H1 (cell line): ENCODE measurements at regions not wholly inside any gene's neighbourhood (a gene's known extent, or its start where the extent isn't known, plus 50 kb on each side); places are given as distances from the start of the nearest gene placed in this dataset.

Experiments
- CTCF ChIA-PET: fragments of 300-600 bp; sonication (Branson Sonifier 250); formaldehyde crosslinking; loops from one replicate; lab custom pipeline; 2021; ENCODE audit not compliant: partially characterized antibody; lab: Charles Lee
- POLR2A ChIA-PET: fragments of 300-600 bp; sonication (Branson Sonifier 250); formaldehyde crosslinking; loops from one replicate; lab custom pipeline; 2021; ENCODE audit warnings: inconsistent platforms; ENCODE audit not compliant: partially characterized antibody; lab: Charles Lee
- DNase-seq, 2 experiments: peaks; one replicate each; pipeline versions ENCODE4 v3.0.0 to v3.0.0-alpha.2; 2010 to 2022; ENCODE audit warnings: low spot score in 2 of 2, low read depth in 1 of 2, mixed read lengths in 1 of 2
- FAIRE-seq: peaks from 2 replicates; lab custom pipeline; 2011; peaks lifted over from hg19 to GRCh38; lab: Jason Lieb, UNC
- H2AFZ ChIP-seq: 2 replicates; pipeline ENCODE4 v1.8.1; 2012; ENCODE audit warnings: low read length, inconsistent platforms
- H2AK5ac ChIP-seq: 2 replicates; pipeline ENCODE4 v1.6.1; 2013; ENCODE audit warnings: low read depth, low read length
- H2BK120ac ChIP-seq: replicated peaks from 2 replicates; pipeline ENCODE3; 2013; ENCODE audit warnings: low read depth, low read length, inconsistent platforms
- H2BK12ac ChIP-seq: 2 replicates; pipeline ENCODE4 v1.6.1; 2013; ENCODE audit warnings: low read depth, low read length
- H2BK15ac ChIP-seq: 2 replicates; pipeline ENCODE4 v1.6.1; 2013; ENCODE audit warnings: low read length
- H2BK20ac ChIP-seq: 2 replicates; pipeline ENCODE4 v1.6.1; 2013; ENCODE audit warnings: low read length
- H2BK5ac ChIP-seq: 2 replicates; pipeline ENCODE4 v1.6.1; 2013; ENCODE audit warnings: low read depth, low read length
- H3K14ac ChIP-seq: 2 replicates; pipeline ENCODE4 v1.6.1; 2013; ENCODE audit warnings: inconsistent platforms; ENCODE audit not compliant: insufficient read length
- H3K18ac ChIP-seq: 2 replicates; pipeline ENCODE4 v1.6.1; 2013; ENCODE audit warnings: low read length; ENCODE audit errors: extremely low read depth
- H3K23ac ChIP-seq: 2 replicates; pipeline ENCODE4 v1.6.1; 2013; ENCODE audit warnings: inconsistent platforms; ENCODE audit not compliant: insufficient read length
- H3K23me2 ChIP-seq: 2 replicates; pipeline ENCODE4 v1.6.1; 2013; ENCODE audit warnings: low read depth, low read length
- H3K27ac ChIP-seq: 2 replicates; pipeline ENCODE4 v1.6.1; 2011; ENCODE audit warnings: low read depth, low read length, inconsistent platforms
- H3K27me3 ChIP-seq, 4 experiments: replicated peaks in 1 of 4; 1 replicate in 1 of 4; 2 replicates in 3 of 4; pipeline versions ENCODE4 v1.6.1 to v1.8.1; 2011 to 2013; ENCODE audit warnings: low read length in 3 of 4, mild to moderate bottlenecking in 3 of 4, inconsistent platforms in 2 of 4, mixed read lengths in 2 of 4, moderate library complexity in 1 of 4; ENCODE audit not compliant: control insufficient read depth in 3 of 4, insufficient read depth in 3 of 4; ENCODE audit errors: extremely low read depth in 1 of 4
- H3K36me3 ChIP-seq, 4 experiments: 2 replicates each; pipeline versions ENCODE4 v1.6.1 to v1.8.1; 2011 to 2013; ENCODE audit warnings: mild to moderate bottlenecking in 4 of 4, low read length in 3 of 4, moderate library complexity in 2 of 4, control low read depth in 1 of 4, inconsistent platforms in 1 of 4; ENCODE audit not compliant: insufficient read depth in 4 of 4, control insufficient read depth in 2 of 4
- H3K4ac ChIP-seq: replicated peaks from 2 replicates; pipeline ENCODE3; 2013; ENCODE audit warnings: low read length, low read depth, mixed read lengths, inconsistent platforms; ENCODE audit not compliant: insufficient read length
- H3K4me1 ChIP-seq, 4 experiments: replicated peaks in 1 of 4; 1 replicate in 1 of 4; 2 replicates in 3 of 4; pipeline versions ENCODE4 v1.6.1 to v1.8.1; 2011 to 2013; ENCODE audit warnings: low read length in 3 of 4, inconsistent platforms in 2 of 4, mixed read lengths in 1 of 4; ENCODE audit not compliant: insufficient read depth in 4 of 4, control insufficient read depth in 3 of 4
- H3K4me2 ChIP-seq, 2 experiments: 2 replicates each; pipeline versions ENCODE4 v1.6.1 to v1.8.1; 2011 to 2013; ENCODE audit warnings: low read depth in 2 of 2, low read length in 2 of 2, control low read depth in 1 of 2, inconsistent platforms in 1 of 2, mild to moderate bottlenecking in 1 of 2; ENCODE audit not compliant: insufficient read depth in 1 of 2
- H3K4me3 ChIP-seq, 4 experiments: fragments of 200-600, 300-600 bp in 1 of 4; sonication (generic), shearing (Covaris generic), sonication (Bioruptor Twin) in 1 of 4; 2 replicates each; pipeline versions ENCODE4 v1.5.1 to v1.8.1; 2011 to 2016; ENCODE audit warnings: low read length in 4 of 4, low read depth in 3 of 4, control low read depth in 2 of 4, inconsistent platforms in 2 of 4, mild to moderate bottlenecking in 2 of 4, mixed read lengths in 1 of 4, moderate library complexity in 1 of 4; ENCODE audit not compliant: insufficient read depth in 2 of 4; ENCODE audit errors: extremely low read depth in 1 of 4
- H3K56ac ChIP-seq: replicated peaks from 2 replicates; pipeline ENCODE3; 2013; ENCODE audit warnings: low read depth, mild to moderate bottlenecking, mixed read lengths, low read length, inconsistent platforms; ENCODE audit not compliant: insufficient read length
- H3K79me1 ChIP-seq: 2 replicates; pipeline ENCODE4 v1.6.1; 2013; ENCODE audit warnings: low read depth, low read length, control low read depth
- H3K79me2 ChIP-seq, 2 experiments: 2 replicates each; pipeline versions ENCODE4 v1.6.1 to v1.8.1; 2012 to 2013; ENCODE audit warnings: low read length in 2 of 2, mild to moderate bottlenecking in 2 of 2, inconsistent platforms in 1 of 2; ENCODE audit not compliant: insufficient read depth in 2 of 2, control insufficient read depth in 1 of 2
- H3K9ac ChIP-seq, 4 experiments: replicated peaks in 1 of 4; 1 replicate in 1 of 4; 2 replicates in 3 of 4; pipeline versions ENCODE4 v1.6.1 to v1.8.1; 2011 to 2013; ENCODE audit warnings: low read depth in 3 of 4, low read length in 3 of 4, control low read depth in 2 of 4, mild to moderate bottlenecking in 2 of 4, moderate library complexity in 2 of 4, inconsistent platforms in 1 of 4; ENCODE audit errors: extremely low read depth in 1 of 4
- H3K9me3 ChIP-seq, 2 experiments: 2 replicates each; pipeline versions ENCODE4 v1.6.1 to v1.8.1; 2012 to 2013; ENCODE audit warnings: mild to moderate bottlenecking in 2 of 2, moderate library complexity in 2 of 2, control low read depth in 1 of 2, inconsistent platforms in 1 of 2, low read depth in 1 of 2, low read length in 1 of 2, mixed read lengths in 1 of 2; ENCODE audit not compliant: insufficient read depth in 2 of 2
- H4K20me1 ChIP-seq, 2 experiments: replicated peaks in 1 of 2; 2 replicates each; pipeline versions ENCODE3 to v1.8.1; 2011 to 2013; ENCODE audit warnings: inconsistent platforms in 2 of 2, low read length in 2 of 2, mild to moderate bottlenecking in 1 of 2; ENCODE audit not compliant: insufficient read depth in 2 of 2, control insufficient read depth in 1 of 2
- H4K5ac ChIP-seq: 2 replicates; pipeline ENCODE4 v1.6.1; 2013; ENCODE audit warnings: low read length, low read depth, mixed read lengths, inconsistent platforms; ENCODE audit not compliant: insufficient read length
- H4K8ac ChIP-seq: 2 replicates; pipeline ENCODE4 v1.8.0; 2013; ENCODE audit warnings: mild to moderate bottlenecking, moderate library complexity, low read length, inconsistent platforms; ENCODE audit not compliant: insufficient read depth; ENCODE audit errors: extremely low read depth
- H4K91ac ChIP-seq: replicated peaks from 2 replicates; pipeline ENCODE3; 2013; ENCODE audit warnings: low read length, mixed read lengths, inconsistent platforms; ENCODE audit not compliant: insufficient read length
- CTCF ChIP-seq, 3 experiments: IDR thresholded peaks; 1 replicate in 2 of 3; 2 replicates in 1 of 3; pipeline versions ENCODE4 v1.5.1 to v1.6.1; 2011; ENCODE audit warnings: low read length in 3 of 3, mild to moderate bottlenecking in 3 of 3, inconsistent platforms in 2 of 3, low read depth in 1 of 3, moderate library complexity in 1 of 3; ENCODE audit not compliant: insufficient read depth in 1 of 3; ENCODE audit errors: control extremely low read depth in 1 of 3
- MAFK ChIP-seq: IDR thresholded peaks from 2 replicates; pipeline ENCODE4 v1.6.1; 2012; ENCODE audit warnings: low read depth, mild to moderate bottlenecking, improper control_type of control experiment, low read length
- PHF8 ChIP-seq: fragments of 200-600 bp; sonication (generic); conservative IDR thresholded peaks from 2 replicates; pipeline ENCODE4 v1.7.1; 2012; ENCODE audit warnings: low read depth, mild to moderate bottlenecking, inconsistent platforms, low read length, moderate library complexity
- SP2 ChIP-seq: IDR thresholded peaks from 2 replicates; pipeline ENCODE4 v1.6.1; 2012; ENCODE audit warnings: mild to moderate bottlenecking, low read length, inconsistent platforms
- YY1 ChIP-seq: IDR thresholded peaks from 2 replicates; pipeline ENCODE4 v1.6.1; 2011; ENCODE audit warnings: low read depth, mild to moderate bottlenecking, low read length
- WGBS, 2 experiments: shearing (Covaris generic) in 1 of 2; methylation state at CpG; one replicate each; pipeline versions ENCODE4 v1.1.6 to v1.1.7; 2013 to 2015; ENCODE audit warnings: low lambda C conversion rate in 2 of 2, mixed read lengths in 2 of 2, inconsistent platforms in 1 of 2, low coverage in 1 of 2, missing lambda C conversion rate in 1 of 2; ENCODE audit not compliant: insufficient replicate concordance in 2 of 2, insufficient coverage in 1 of 2, insufficient read length in 1 of 2; ENCODE audit errors: extremely low coverage in 1 of 2, missing lambda C conversion rate in 1 of 2; 5-methylcytosine and 5-hydroxymethylcytosine counted together

- ChIA-PET POLR2A (no interaction called here), CTCF (no interaction called here)
- Histone ChIP-seq H3K14ac (no peak overlapping the region), H3K36me3 (no peaks in the 10 kb centered on the region), H2BK12ac (no peak overlapping the region), H3K9ac (no peak overlapping the region), H2BK120ac (no peak overlapping the region), H2AFZ (no peak overlapping the region), H4K5ac (no peak overlapping the region), H3K23ac (no peak overlapping the region), H2BK5ac (no peak overlapping the region), H3K79me1 (no peaks in the 10 kb centered on the region), H2BK20ac (no peak overlapping the region), H3K4ac (no peak overlapping the region), H4K8ac (no peak overlapping the region), H3K4me1 (peaks cover 0 to 8% (median 0%) of the 10 kb centered on the region in 4 experiments; a peak in 1 of 7 replicates), H3K18ac (no peak overlapping the region), H3K56ac (no peak overlapping the region), H3K4me2 (no peak overlapping the region), H3K27ac (no peak overlapping the region), H3K79me2 (no peaks in the 10 kb centered on the region), H3K9me3 (no peaks in the 10 kb centered on the region), H3K4me3 (no peak overlapping the region), H2BK15ac (no peak overlapping the region), H3K27me3 (no peaks in the 10 kb centered on the region; a peak in 2 of 7 replicates), H3K23me2 (no peaks in the 10 kb centered on the region), H4K20me1 (no peaks in the 10 kb centered on the region), H2AK5ac (0 out of 2 replicates have a peak overlapping the region, but pooled peaks have one; percentile 18), H4K91ac (no peak overlapping the region)
- 84% methylated on average over 5 of the region's 5 CpGs; no CpG with 5 or more reads in 1 of the 2 experiments for WGBS, 2 experiments
- FAIRE-seq (no peak), DNase-seq (no peak)
- TF ChIP-seq PHF8 (no peak), YY1 (no peak), MAFK (no peak), SP2 (no peak), CTCF (IDR thresholded peaks at IDR 0.05; ENCODE audit: control extremely low read depth in 1 of 3, insufficient read depth in 1 of 3, low read depth in 1 of 3, low read length in 3 of 3) (no peak)
These were observed 216.6 kb upstream of the LHX5 start for GRCh38 chr12:113688313-113688712.
